ENCODE measurements at regions not wholly inside any gene's neighbourhood (a gene's known extent, or its start where the extent isn't known, plus 50 kb on each side); places are given as distances from the start of the nearest gene placed in this dataset.

- TF ChIP-seq POLR2AphosphoS5 (IDR thresholded peaks at IDR 0.05; ENCODE audit: insufficient read depth in 1 of 2, low read depth in 1 of 2) (no peak), POLR2A (IDR thresholded peaks at IDR 0.05) (no peak), CTCF (IDR thresholded peaks at IDR 0.05) (no peak)
Observed at GRCh38 chr1:163823017-163823416, 501.3 kb downstream of the NUF2 start.
